ENCODE measurements at regions not wholly inside any gene's neighbourhood (a gene's known extent, or its start where the extent isn't known, plus 50 kb on each side); places are given as distances from the start of the nearest gene placed in this dataset.

GRCh38 chr3:59567661-59568060 lies 517.8 kb upstream of the CFAP20DC start:
- TF ChIP-seq CTCF (IDR thresholded peaks at IDR 0.05 in 2 of 3, conservative IDR thresholded peaks at IDR 0.05 in 1 of 3; ENCODE audit: control insufficient read depth in 2 of 3, extremely low read depth in 1 of 3, insufficient read depth in 1 of 3, low read depth in 3 of 3, low read length in 3 of 3) = no peak
- TF ChIP-seq EZH2 (IDR thresholded peaks at IDR 0.05; ENCODE audit: borderline replicate concordance, control insufficient read depth, low read depth, low read length) = no peak
- no peak for TF ChIP-seq POLR2A (IDR thresholded peaks at IDR 0.05; ENCODE audit: low read depth, low read length)
- no peak for TF ChIP-seq RFX5 (IDR thresholded peaks at IDR 0.05; ENCODE audit: low read depth, low read length)
- TF ChIP-seq CHD2 (IDR thresholded peaks at IDR 0.05; ENCODE audit: borderline replicate concordance, low read depth, low read length) = no peak
- no peak for TF ChIP-seq YY1 (IDR thresholded peaks at IDR 0.05; ENCODE audit: low read depth, low read length)
- TF ChIP-seq JUNB (IDR thresholded peaks at IDR 0.05) = no peak
- TF ChIP-seq SRF (IDR thresholded peaks at IDR 0.05; ENCODE audit: low read depth in 2 of 2, low read length in 2 of 2) = no peak
- TF ChIP-seq REST (IDR thresholded peaks at IDR 0.05; ENCODE audit: low read depth, low read length) = no peak
